ENCODE measurements at regions not wholly inside any gene's neighbourhood (a gene's known extent, or its start where the extent isn't known, plus 50 kb on each side); places are given as distances from the start of the nearest gene placed in this dataset.

GRCh38 chr20:58130581-58130980, 97.9 kb downstream of the ANKRD60 start:
- no peaks in the 10 kb centered on the region for H3K79me2 ChIP-seq (ENCODE audit: control insufficient read depth, insufficient read depth, low read length)
- H3K27ac ChIP-seq (ENCODE audit: control insufficient read depth, insufficient read depth, low read length): no peak overlapping the region
- H3K9me1 ChIP-seq (ENCODE audit: control insufficient read depth, extremely low read depth, insufficient read depth, low read length): no peaks in the 10 kb centered on the region
- H3K36me3 ChIP-seq (ENCODE audit: control insufficient read depth in 2 of 2, extremely low read depth in 1 of 2, insufficient read depth in 2 of 2, low read length in 2 of 2): no peaks in the 10 kb centered on the region
- TF ChIP-seq CTCF (optimal IDR thresholded peaks at IDR 0.05 in 1 of 3, IDR thresholded peaks at IDR 0.05 in 1 of 3, conservative IDR thresholded peaks at IDR 0.05 in 1 of 3; ENCODE audit: extremely low read depth in 1 of 3, insufficient read depth in 2 of 3, low read length in 3 of 3) (no peak), EZH2 (IDR thresholded peaks at IDR 0.05; ENCODE audit: low read length) (no peak)
- peaks cover 31% of the 10 kb centered on the region for H3K27me3 ChIP-seq (ENCODE audit: control insufficient read depth, extremely low read depth, insufficient read depth, low read length)
- H3K4me1 ChIP-seq (ENCODE audit: control insufficient read depth, extremely low read depth, insufficient read depth, low read length): peaks cover 41% of the 10 kb centered on the region
- no peak overlapping the region for H2AFZ ChIP-seq (ENCODE audit: control insufficient read depth, low read length)
- H3K9me3 ChIP-seq (ENCODE audit: control insufficient read depth, low read depth, low read length): peaks cover 10% of the 10 kb centered on the region
- H3K4me3 ChIP-seq (ENCODE audit: control insufficient read depth in 2 of 3, extremely low read depth in 1 of 3, insufficient read depth in 2 of 3, low read depth in 1 of 3, low read length in 3 of 3): no peak overlapping the region
- H3K4me2 ChIP-seq (ENCODE audit: control insufficient read depth, extremely low read depth, insufficient read depth, low read depth, low read length): no peak overlapping the region
- DNase-seq (ENCODE audit: low read depth, low spot score): no peak
- dilution Hi-C loops (cut with MboI; ENCODE audit: extremely low pct_ligation_motif_present, low sequenced_read_pairs): no loop called here
- no peak overlapping the region for H3K9ac ChIP-seq (ENCODE audit: control insufficient read depth, extremely low read depth, insufficient read depth, low read length)
- FAIRE-seq: no peak
- H4K20me1 ChIP-seq (ENCODE audit: control insufficient read depth, extremely low read depth, insufficient read depth, low read length): no peaks in the 10 kb centered on the region

GRCh38 chr20:58130156-58130555, 98.3 kb downstream of the ANKRD60 start:
- Histone ChIP-seq H3K27ac (ENCODE audit: control insufficient read depth, insufficient read depth, low read length) (no peak overlapping the region), H3K9me3 (ENCODE audit: control insufficient read depth, low read depth, low read length) (peaks cover 14% of the 10 kb centered on the region), H3K9ac (ENCODE audit: control insufficient read depth, extremely low read depth, insufficient read depth, low read length) (no peak overlapping the region), H2AFZ (ENCODE audit: control insufficient read depth, low read length) (no peak overlapping the region), H3K9me1 (ENCODE audit: control insufficient read depth, extremely low read depth, insufficient read depth, low read length) (no peaks in the 10 kb centered on the region), H3K79me2 (ENCODE audit: control insufficient read depth, insufficient read depth, low read length) (no peaks in the 10 kb centered on the region), H3K27me3 (ENCODE audit: control insufficient read depth, extremely low read depth, insufficient read depth, low read length) (peaks cover 31% of the 10 kb centered on the region), H3K4me2 (ENCODE audit: control insufficient read depth, extremely low read depth, insufficient read depth, low read depth, low read length) (no peak overlapping the region), H3K4me3 (ENCODE audit: control insufficient read depth in 2 of 3, extremely low read depth in 1 of 3, insufficient read depth in 2 of 3, low read depth in 1 of 3, low read length in 3 of 3) (no peak overlapping the region), H3K36me3 (ENCODE audit: control insufficient read depth in 2 of 2, extremely low read depth in 1 of 2, insufficient read depth in 2 of 2, low read length in 2 of 2) (no peaks in the 10 kb centered on the region), H4K20me1 (ENCODE audit: control insufficient read depth, extremely low read depth, insufficient read depth, low read length) (no peaks in the 10 kb centered on the region), H3K4me1 (ENCODE audit: control insufficient read depth, extremely low read depth, insufficient read depth, low read length) (peaks cover 37% of the 10 kb centered on the region)
- FAIRE-seq: no peak
- TF ChIP-seq CTCF (optimal IDR thresholded peaks at IDR 0.05 in 1 of 3, IDR thresholded peaks at IDR 0.05 in 1 of 3, conservative IDR thresholded peaks at IDR 0.05 in 1 of 3; ENCODE audit: extremely low read depth in 1 of 3, insufficient read depth in 2 of 3, low read length in 3 of 3) (no peak), EZH2 (IDR thresholded peaks at IDR 0.05; ENCODE audit: low read length) (no peak)
- dilution Hi-C loops (cut with MboI; ENCODE audit: extremely low pct_ligation_motif_present, low sequenced_read_pairs): no loop called here
- DNase-seq (ENCODE audit: low read depth, low spot score): no peak
